GM23338 (cell line): ENCODE measurements at regions not wholly inside any gene's neighbourhood (a gene's known extent, or its start where the extent isn't known, plus 50 kb on each side); places are given as distances from the start of the nearest gene placed in this dataset.
"Not testable (repeated sequence)": the region's sequence is repeated elsewhere in the genome, so short reads cannot be mapped to it uniquely, and the experiment has no call there.

Experiments
- CTCF ChIP-seq, 2 experiments: fragments of 200-600 bp in 1 of 2; sonication (generic) in 1 of 2; conservative IDR thresholded peaks; 2 replicates each; pipeline versions ENCODE4 v1.5.1 to v1.6.1; 2016 to 2017; ENCODE audit warnings: antibody characterized with exemption in 2 of 2, low read depth in 2 of 2, mild to moderate bottlenecking in 2 of 2, moderate library complexity in 1 of 2
- ZNF114 ChIP-seq: fragments of 250-450 bp; sonication (Bioruptor Pico); IDR thresholded peaks from 2 replicates; pipeline ENCODE4 v1.5.0; 2020; ENCODE audit warnings: mild to moderate bottlenecking, moderate library complexity

- TF ChIP-seq CTCF (conservative IDR thresholded peaks at IDR 0.05; ENCODE audit: low read depth in 2 of 2); ZNF114: not testable (repeated sequence)
Measured at GRCh38 chr11:22435582-22435981, 97.4 kb downstream of the SLC17A6 start.
